Heart left ventricle (tissue), 13 donors: ENCODE measurements at regions not wholly inside any gene's neighbourhood (a gene's known extent, or its start where the extent isn't known, plus 50 kb on each side); places are given as distances from the start of the nearest gene placed in this dataset.

Experiments used
- POLR2A ChIP-seq, 2 donors: fragments of 450-650 bp; IDR thresholded peaks; one replicate each; pipeline ENCODE4 v1.6.1; 2017; ENCODE audit warnings: antibody characterized with exemption in 2 of 2, mild to moderate bottlenecking in 2 of 2, moderate library complexity in 2 of 2
- TF ChIP-seq, protein P1 (sequence below), 12 donors: fragments of 200-600 bp; sonication (generic) in 4 of 12; IDR thresholded peaks; one replicate each; pipeline versions ENCODE4 v1.5.0 to v1.8.0; 2018 to 2022; ENCODE audit warnings: antibody characterized with exemption in 12 of 12, mild to moderate bottlenecking in 5 of 12
- donor health status: ischemic (EF 13 %, LVEDD 7.1; RV severe dilation, severe dysfunction).
- donor health status: DM: no; HTN: yes; CAD: no.
- donor health status: DM: no; HTN: no; CAD: no.
- donor health status: ischemic (EF 25% LVEDD 6.9; RV normal size, moderate dysfunction).
- donor health status: ischemic (EF 25% LVEDD 5.7; RV mildly dilated, moderate dysfunction).
- donor health status: ischemic (EF 35%, LVEDD 5.7; RV mildly dilated, moderate dysfunction).
- donor health status: nonischemic (EF 11% LVEDD 7.7; RV severe dilation, severe dysfunction).
- donor health status: DM: yes; HTN: yes; CAD: no.
- donor health status: PGD.
- donor health status: ischemic (EF 29% LVEDD 5.4; RV normal size, mild dysfunction).
- donor health status: nonischemic (EF 23%, LVEDD 6.1; RV moderate dilation, normal function).

DNA sequence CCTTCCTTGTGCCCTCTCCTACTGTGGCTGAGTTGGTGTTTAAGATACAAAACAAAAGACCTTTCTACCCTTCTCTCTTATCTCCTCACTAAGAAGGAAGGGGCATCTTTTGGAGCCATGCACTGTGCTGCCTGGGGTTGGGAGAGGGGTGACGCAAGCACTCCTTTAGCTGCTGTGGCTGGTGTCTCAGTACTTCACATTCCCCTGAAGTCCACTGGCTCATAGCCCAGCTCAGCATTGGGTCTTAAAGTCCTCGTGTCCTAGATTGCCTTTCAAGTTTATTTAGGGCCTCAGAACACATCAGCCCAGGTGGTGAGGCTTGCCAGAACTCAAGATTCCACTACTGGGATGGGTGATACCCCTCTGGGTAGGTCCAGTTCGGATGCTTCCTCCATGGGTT is 325.9 kb upstream of the CYLC2 start:
- TF ChIP-seq, protein P1, sequence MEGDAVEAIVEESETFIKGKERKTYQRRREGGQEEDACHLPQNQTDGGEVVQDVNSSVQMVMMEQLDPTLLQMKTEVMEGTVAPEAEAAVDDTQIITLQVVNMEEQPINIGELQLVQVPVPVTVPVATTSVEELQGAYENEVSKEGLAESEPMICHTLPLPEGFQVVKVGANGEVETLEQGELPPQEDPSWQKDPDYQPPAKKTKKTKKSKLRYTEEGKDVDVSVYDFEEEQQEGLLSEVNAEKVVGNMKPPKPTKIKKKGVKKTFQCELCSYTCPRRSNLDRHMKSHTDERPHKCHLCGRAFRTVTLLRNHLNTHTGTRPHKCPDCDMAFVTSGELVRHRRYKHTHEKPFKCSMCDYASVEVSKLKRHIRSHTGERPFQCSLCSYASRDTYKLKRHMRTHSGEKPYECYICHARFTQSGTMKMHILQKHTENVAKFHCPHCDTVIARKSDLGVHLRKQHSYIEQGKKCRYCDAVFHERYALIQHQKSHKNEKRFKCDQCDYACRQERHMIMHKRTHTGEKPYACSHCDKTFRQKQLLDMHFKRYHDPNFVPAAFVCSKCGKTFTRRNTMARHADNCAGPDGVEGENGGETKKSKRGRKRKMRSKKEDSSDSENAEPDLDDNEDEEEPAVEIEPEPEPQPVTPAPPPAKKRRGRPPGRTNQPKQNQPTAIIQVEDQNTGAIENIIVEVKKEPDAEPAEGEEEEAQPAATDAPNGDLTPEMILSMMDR (IDR thresholded peaks at IDR 0.05) = no peak
- no peak for TF ChIP-seq POLR2A (IDR thresholded peaks at IDR 0.05)
